ENCODE measurements at regions not wholly inside any gene's neighbourhood (a gene's known extent, or its start where the extent isn't known, plus 50 kb on each side); places are given as distances from the start of the nearest gene placed in this dataset.

DNA sequence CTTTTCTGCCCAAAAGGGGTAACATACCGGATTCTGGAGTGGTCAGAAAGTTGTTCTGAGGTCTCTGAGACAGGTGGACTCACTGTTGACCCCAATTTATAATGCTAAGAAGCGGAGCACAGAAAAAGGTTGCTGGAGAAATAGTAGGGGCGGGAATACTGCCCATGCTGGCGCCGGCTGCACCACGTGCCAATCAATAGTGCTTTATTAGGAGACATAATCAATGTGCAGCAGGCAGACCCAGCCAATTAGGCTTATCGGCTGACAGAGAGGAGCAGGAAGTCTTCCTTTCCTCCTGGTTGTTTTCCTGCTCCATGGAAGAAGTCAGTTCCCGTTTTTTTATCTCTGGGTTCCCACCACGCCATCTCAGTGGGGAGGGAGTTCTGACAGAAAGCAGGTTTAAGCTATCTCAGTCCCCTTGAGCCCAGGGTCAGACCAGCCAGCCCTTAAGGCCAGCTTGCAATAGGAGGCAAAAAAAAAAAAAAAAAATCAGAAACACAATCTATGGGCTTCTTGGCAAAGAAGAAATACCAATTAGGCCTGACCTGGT is 68.2 kb upstream of the IRX6 start:
- TF ChIP-seq POLR2AphosphoS5 (IDR thresholded peaks at IDR 0.05) (no peak), POLR2A (IDR thresholded peaks at IDR 0.05) (no peak)
- TF ChIP-seq, protein P1, sequence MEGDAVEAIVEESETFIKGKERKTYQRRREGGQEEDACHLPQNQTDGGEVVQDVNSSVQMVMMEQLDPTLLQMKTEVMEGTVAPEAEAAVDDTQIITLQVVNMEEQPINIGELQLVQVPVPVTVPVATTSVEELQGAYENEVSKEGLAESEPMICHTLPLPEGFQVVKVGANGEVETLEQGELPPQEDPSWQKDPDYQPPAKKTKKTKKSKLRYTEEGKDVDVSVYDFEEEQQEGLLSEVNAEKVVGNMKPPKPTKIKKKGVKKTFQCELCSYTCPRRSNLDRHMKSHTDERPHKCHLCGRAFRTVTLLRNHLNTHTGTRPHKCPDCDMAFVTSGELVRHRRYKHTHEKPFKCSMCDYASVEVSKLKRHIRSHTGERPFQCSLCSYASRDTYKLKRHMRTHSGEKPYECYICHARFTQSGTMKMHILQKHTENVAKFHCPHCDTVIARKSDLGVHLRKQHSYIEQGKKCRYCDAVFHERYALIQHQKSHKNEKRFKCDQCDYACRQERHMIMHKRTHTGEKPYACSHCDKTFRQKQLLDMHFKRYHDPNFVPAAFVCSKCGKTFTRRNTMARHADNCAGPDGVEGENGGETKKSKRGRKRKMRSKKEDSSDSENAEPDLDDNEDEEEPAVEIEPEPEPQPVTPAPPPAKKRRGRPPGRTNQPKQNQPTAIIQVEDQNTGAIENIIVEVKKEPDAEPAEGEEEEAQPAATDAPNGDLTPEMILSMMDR (IDR thresholded peaks at IDR 0.05), result no peak
